GM18499 (cell line): ENCODE measurements at regions not wholly inside any gene's neighbourhood (a gene's known extent, or its start where the extent isn't known, plus 50 kb on each side); places are given as distances from the start of the nearest gene placed in this dataset.

Experiments
- ATAC-seq: cut with Tn5 transposase; IDR thresholded peaks from one replicate; pipeline ENCODE4 v1.9.1; 2021; ENCODE audit warnings: moderate number of reproducible peaks; ENCODE audit not compliant: insufficient read depth, unreplicated experiment

GRCh38 chr2:6525475-6525964 is 340.2 kb downstream of the CMPK2 start:
- no peak for ATAC-seq

- ATAC-seq, result no peak
These were observed 339.4 kb downstream of the CMPK2 start for GRCh38 chr2:6526093-6526824.

GRCh38 chr2:6531304-6531703 is 334.4 kb downstream of the CMPK2 start:
- ATAC-seq, result no peak

- no peak for ATAC-seq
These were observed 330.1 kb downstream of the CMPK2 start for GRCh38 chr2:6535572-6535971.

GRCh38 chr2:6538607-6539006 is 327.1 kb downstream of the CMPK2 start:
- ATAC-seq, result no peak

- no peak for ATAC-seq
These were observed 320.4 kb downstream of the CMPK2 start for GRCh38 chr2:6545336-6545735.

GRCh38 chr2:6545795-6546194 is 319.9 kb downstream of the CMPK2 start:
- no peak for ATAC-seq

- ATAC-seq, result no peak
These were observed 311.2 kb downstream of the CMPK2 start for GRCh38 chr2:6554466-6554865.

- no peak for ATAC-seq
These were observed 309.0 kb downstream of the CMPK2 start for GRCh38 chr2:6556755-6557154.

- ATAC-seq, result no peak
These were observed 308.0 kb downstream of the CMPK2 start for GRCh38 chr2:6557737-6558136.

- ATAC-seq, result no peak
These were observed 302.9 kb downstream of the CMPK2 start for GRCh38 chr2:6562771-6563170.

GRCh38 chr2:6564326-6564725 is 301.4 kb downstream of the CMPK2 start:
- no peak for ATAC-seq

GRCh38 chr2:6574121-6574520 is 291.6 kb downstream of the CMPK2 start:
- no peak for ATAC-seq

- ATAC-seq, result no peak
These were observed 289.4 kb downstream of the CMPK2 start for GRCh38 chr2:6576302-6576701.

- no peak for ATAC-seq
These were observed 287.7 kb downstream of the CMPK2 start for GRCh38 chr2:6577960-6578359.

GRCh38 chr2:6578416-6578815 is 287.3 kb downstream of the CMPK2 start:
- ATAC-seq, result no peak

- no peak for ATAC-seq
These were observed 286.4 kb downstream of the CMPK2 start for GRCh38 chr2:6579281-6579680.

GRCh38 chr2:6580982-6581381 is 284.7 kb downstream of the CMPK2 start:
- ATAC-seq, result no peak

- no peak for ATAC-seq
These were observed 276.6 kb downstream of the CMPK2 start for GRCh38 chr2:6589150-6589549.

- ATAC-seq, result no peak
These were observed 275.3 kb downstream of the CMPK2 start for GRCh38 chr2:6590442-6590841.

- no peak for ATAC-seq
These were observed 263.2 kb downstream of the CMPK2 start for GRCh38 chr2:6602471-6602870.

GRCh38 chr2:6605836-6606505 is 259.7 kb downstream of the CMPK2 start:
- ATAC-seq, result no peak
